Peyer's patch (tissue), 4 donors: ENCODE measurements at regions not wholly inside any gene's neighbourhood (a gene's known extent, or its start where the extent isn't known, plus 50 kb on each side); places are given as distances from the start of the nearest gene placed in this dataset.

ENCODE experiments used
- POLR2A ChIP-seq, 2 donors: fragments of 450-650 bp; IDR thresholded peaks; one replicate each; pipeline ENCODE4 v1.5.1; 2017; ENCODE audit warnings: antibody characterized with exemption in 2 of 2, mild to moderate bottlenecking in 2 of 2, moderate library complexity in 2 of 2
- TF ChIP-seq, protein P1 (sequence below), 6 experiments: fragments of 450-650 bp in 4 of 6; fragments of 200-600 bp in 2 of 6; sonication (generic) in 1 of 6; IDR thresholded peaks; one replicate each; pipeline ENCODE4 v1.5.1; 2017 to 2019; ENCODE audit warnings: antibody characterized with exemption in 6 of 6, mild to moderate bottlenecking in 3 of 6, moderate library complexity in 1 of 6

DNA sequence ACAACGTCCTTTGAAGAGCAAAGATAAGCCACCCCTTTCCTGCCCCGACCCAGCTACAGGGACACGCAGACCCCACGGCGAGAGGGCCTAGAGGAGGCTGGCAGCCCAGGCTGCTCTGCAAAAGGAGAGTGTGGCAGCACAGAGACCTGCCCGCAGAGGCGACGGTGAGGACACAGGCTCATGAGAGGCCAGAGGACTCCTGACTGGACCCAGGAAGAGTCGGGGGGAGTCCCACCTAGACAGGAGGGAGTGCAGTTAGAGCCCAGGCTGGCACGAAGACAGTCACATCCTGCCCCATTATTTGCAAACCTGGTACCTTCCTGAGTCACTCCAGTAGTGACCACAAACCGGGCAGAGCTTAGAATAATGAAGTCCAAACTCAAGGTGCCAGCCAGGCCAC is 227.7 kb upstream of the CDH4 start:
- TF ChIP-seq, protein P1, sequence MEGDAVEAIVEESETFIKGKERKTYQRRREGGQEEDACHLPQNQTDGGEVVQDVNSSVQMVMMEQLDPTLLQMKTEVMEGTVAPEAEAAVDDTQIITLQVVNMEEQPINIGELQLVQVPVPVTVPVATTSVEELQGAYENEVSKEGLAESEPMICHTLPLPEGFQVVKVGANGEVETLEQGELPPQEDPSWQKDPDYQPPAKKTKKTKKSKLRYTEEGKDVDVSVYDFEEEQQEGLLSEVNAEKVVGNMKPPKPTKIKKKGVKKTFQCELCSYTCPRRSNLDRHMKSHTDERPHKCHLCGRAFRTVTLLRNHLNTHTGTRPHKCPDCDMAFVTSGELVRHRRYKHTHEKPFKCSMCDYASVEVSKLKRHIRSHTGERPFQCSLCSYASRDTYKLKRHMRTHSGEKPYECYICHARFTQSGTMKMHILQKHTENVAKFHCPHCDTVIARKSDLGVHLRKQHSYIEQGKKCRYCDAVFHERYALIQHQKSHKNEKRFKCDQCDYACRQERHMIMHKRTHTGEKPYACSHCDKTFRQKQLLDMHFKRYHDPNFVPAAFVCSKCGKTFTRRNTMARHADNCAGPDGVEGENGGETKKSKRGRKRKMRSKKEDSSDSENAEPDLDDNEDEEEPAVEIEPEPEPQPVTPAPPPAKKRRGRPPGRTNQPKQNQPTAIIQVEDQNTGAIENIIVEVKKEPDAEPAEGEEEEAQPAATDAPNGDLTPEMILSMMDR (IDR thresholded peaks at IDR 0.05) = no peak
- TF ChIP-seq POLR2A (IDR thresholded peaks at IDR 0.05) = no peak
